ENCODE measurements at regions not wholly inside any gene's neighbourhood (a gene's known extent, or its start where the extent isn't known, plus 50 kb on each side); places are given as distances from the start of the nearest gene placed in this dataset.

DNA sequence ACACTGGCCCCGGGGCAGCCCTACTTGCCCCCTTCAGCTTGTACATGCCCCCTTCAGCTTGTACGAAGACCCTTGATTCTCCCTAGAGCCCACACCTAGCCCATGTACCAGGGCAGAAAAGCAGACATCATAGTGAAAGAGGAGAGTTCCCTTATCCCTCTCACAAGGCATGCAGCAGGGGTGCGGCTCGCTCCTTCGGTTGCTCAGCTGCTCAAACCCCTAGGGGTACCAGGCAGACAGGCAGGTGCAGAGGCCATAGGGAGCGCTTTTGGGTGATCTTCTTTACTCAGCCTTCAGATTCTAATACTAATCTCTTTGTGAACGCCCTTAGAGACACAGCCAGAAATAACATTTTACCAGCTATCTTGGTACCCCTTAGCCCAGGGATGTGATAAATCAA is 286.3 kb downstream of the NPIPA8 start:
- no peak overlapping the region for H3K27ac Mint-ChIP-seq
- H3K9me3 Mint-ChIP-seq, result no peaks in the 10 kb centered on the region
- peaks cover 9% of the 10 kb centered on the region for H3K27me3 Mint-ChIP-seq
- no peak overlapping the region for H3K4me3 Mint-ChIP-seq
- H3K36me3 Mint-ChIP-seq, result no peaks in the 10 kb centered on the region
- H3K4me1 Mint-ChIP-seq, result no peaks in the 10 kb centered on the region
- no peak for DNase-seq

DNA sequence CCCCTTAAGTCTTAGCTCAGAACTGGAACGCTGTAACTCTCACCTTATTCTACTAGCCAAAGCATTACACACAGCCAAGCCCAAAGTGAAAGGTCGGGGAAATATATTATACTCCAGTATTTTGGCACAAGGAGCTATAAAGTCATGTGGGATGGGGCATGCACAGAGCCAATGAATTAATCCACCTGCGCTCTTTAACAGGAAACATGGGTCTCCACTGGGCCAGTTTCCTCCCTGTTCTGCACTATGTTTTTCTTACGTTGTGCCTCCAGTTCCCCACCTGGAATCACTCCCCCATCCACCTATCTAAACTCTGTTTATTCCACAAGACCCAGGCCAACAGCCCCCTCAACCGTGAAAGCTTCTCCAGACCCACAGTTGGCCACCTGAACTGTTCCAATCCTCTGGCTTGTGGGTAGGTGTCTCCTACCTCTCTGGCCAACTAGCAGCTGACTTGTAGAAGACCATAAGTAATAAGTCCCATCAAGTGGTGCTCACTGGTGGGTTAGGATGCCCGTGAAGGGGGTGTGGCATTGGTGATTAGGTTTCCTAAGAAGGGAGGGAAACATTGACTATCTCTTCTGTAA is 286.9 kb downstream of the NPIPA8 start:
- no peak overlapping the region for H3K4me3 Mint-ChIP-seq
- DNase-seq, result no peak
- no peaks in the 10 kb centered on the region for H3K9me3 Mint-ChIP-seq
- H3K36me3 Mint-ChIP-seq, result no peaks in the 10 kb centered on the region
- H3K27me3 Mint-ChIP-seq, result peaks cover 11% of the 10 kb centered on the region
- no peak overlapping the region for H3K27ac Mint-ChIP-seq
- no peaks in the 10 kb centered on the region for H3K4me1 Mint-ChIP-seq

DNA sequence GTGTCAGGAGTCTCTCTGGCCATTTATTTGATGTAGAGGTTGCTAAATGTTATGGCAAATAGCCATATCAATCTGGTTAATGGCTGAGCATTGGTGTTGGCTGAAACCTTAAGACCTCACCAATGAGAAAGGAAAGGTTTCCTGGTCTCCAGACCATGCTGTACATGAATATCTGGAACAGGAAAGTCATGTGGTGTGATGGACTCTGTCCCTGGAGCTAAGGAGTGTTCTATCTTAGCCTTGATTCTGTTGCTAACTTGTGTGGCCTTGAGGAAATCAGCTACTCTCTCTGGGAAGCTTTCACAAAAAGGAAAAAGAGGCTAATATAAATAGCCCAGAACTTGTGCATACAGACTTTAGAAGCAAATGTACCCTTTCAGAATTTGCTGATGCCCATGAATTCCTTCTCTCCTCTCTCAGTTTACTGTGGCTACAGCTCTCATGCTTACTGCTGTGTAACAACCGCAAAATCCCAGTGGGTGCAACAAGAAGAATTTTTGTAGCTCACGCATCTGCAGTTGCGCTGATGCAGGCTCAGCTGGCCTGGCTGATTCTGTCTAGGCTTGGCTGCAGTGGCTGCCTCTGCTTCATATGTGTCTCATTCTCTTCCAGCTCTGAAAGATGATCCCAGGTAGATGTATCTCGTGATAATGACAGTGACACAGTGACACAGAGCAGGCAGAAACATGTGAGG is 287.5 kb downstream of the NPIPA8 start:
- peaks cover 18% of the 10 kb centered on the region for H3K27me3 Mint-ChIP-seq
- H3K4me3 Mint-ChIP-seq, result no peak overlapping the region
- DNase-seq, result no peak
- H3K27ac Mint-ChIP-seq, result no peak overlapping the region
- no peaks in the 10 kb centered on the region for H3K9me3 Mint-ChIP-seq
- H3K36me3 Mint-ChIP-seq, result no peaks in the 10 kb centered on the region
- H3K4me1 Mint-ChIP-seq, result no peaks in the 10 kb centered on the region

DNA sequence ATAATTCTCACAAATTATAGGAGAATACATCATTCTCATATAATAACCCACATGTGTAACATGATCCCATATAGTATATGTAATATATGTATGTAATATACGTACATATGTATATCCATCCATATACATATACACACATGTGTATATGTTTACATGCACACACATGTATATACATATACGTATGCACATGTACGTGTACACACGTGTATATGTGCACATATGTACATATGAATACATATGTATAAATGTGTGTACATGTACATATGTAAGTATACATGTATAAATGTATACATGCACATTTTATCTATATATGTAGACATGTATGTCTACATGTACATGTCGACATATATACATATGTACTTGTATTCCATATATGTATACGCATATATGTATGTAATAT is 288.8 kb downstream of the NPIPA8 start:
- H3K27ac Mint-ChIP-seq, result no peak overlapping the region
- DNase-seq, result no peak
- H3K9me3 Mint-ChIP-seq, result no peaks in the 10 kb centered on the region
- peaks cover 23% of the 10 kb centered on the region for H3K27me3 Mint-ChIP-seq
- no peaks in the 10 kb centered on the region for H3K36me3 Mint-ChIP-seq
- H3K4me3 Mint-ChIP-seq, result no peak overlapping the region
- H3K4me1 Mint-ChIP-seq, result no peaks in the 10 kb centered on the region

DNA sequence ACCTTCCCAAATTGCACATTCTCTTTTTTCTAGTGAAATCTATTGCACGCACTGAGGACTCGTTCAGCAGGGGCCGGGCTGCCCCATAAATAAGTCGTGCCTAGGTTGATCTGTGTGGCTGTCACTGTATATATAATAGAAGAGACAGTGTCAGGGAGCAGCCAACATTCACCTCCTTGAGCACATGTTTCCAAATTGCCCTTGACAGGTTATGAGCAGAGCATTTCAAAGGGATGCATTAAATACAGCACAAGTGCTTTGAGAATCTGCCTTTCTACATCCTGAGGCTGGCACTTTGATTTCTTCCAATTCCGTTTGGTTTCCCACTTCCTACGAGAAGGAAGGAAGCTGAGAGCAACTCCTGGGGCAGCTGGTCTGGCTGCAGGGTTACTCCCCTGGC is 291.2 kb downstream of the NPIPA8 start:
- Mint-ChIP-seq H3K36me3 (no peaks in the 10 kb centered on the region), H3K9me3 (no peaks in the 10 kb centered on the region), H3K4me3 (no peak overlapping the region), H3K27ac (no peak overlapping the region), H3K27me3 (peaks cover 19% of the 10 kb centered on the region), H3K4me1 (no peaks in the 10 kb centered on the region)
- DNase-seq, result no peak

DNA sequence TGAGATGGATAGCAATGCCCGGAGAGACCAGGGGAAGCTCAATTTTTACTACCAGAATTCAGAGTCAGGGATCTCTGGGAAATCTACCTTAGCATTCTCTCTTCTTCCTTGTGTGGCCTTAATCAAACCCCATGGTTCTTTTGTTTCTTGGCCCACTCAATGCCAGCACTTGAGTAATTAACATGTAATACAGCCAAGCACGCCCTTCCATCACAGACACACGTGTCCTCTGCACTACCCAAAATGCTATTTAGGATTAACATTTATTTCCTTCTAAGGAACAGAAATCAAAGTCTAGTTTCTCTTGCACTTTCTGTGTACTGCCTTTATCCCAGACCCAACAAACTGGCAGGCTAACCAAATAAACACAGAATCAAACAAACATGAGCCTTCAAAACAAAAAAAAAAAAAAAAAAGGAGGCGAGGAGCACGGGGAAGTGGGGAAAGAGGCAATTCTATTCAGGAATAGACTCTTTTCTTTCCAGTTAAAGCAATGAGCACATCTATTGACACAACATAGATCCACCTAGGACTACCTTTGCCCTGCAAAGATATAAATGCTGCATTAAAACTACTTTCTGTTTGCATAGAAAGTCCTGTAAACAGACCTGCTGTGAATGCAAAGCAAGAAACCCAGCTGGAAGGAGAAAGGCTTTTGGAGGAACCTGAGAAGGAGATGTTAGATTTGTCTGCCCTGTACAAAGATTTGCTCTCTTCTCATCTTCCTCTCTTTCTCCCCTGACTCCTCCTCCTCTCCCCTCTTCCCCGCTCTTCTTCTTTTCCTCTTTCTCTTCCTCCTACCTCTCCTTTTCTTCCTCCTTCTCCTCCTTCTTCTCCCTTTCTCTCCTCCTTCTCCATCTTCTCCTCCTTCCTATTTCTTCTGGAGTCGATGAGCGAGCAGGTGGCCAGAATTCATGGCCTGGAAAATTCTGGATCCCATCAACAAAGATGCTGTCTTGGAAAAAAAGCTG is 294.4 kb downstream of the NPIPA8 start:
- no peaks in the 10 kb centered on the region for H3K4me1 Mint-ChIP-seq
- no peaks in the 10 kb centered on the region for H3K9me3 Mint-ChIP-seq
- H3K4me3 Mint-ChIP-seq, result no peak overlapping the region
- H3K27me3 Mint-ChIP-seq, result peaks cover 19% of the 10 kb centered on the region
- no peak for DNase-seq
- H3K27ac Mint-ChIP-seq, result no peak overlapping the region
- H3K36me3 Mint-ChIP-seq, result no peaks in the 10 kb centered on the region

DNA sequence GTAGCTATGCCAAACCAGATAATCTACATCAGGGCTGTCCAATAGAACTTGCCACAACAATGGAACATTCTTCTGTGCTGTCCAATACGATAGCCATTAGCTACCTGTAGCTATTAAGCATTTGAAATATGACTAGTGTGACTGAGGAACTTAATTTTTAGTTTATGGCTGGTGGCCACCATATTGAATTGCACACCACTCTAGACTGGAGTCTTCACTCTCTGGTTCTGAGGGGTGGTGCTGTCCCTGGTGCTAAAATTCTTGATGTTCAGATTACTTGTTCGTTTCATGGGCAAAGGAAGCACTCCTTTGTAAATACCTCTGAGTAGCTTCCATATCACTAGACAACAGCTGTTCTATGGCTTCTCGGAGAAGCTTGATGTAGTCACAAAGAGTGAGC is 296.6 kb downstream of the NPIPA8 start:
- Mint-ChIP-seq H3K4me3 (no peak overlapping the region), H3K27me3 (peaks cover 16% of the 10 kb centered on the region), H3K36me3 (no peaks in the 10 kb centered on the region), H3K4me1 (no peaks in the 10 kb centered on the region), H3K9me3 (no peaks in the 10 kb centered on the region), H3K27ac (no peak overlapping the region)
- DNase-seq, result no peak

DNA sequence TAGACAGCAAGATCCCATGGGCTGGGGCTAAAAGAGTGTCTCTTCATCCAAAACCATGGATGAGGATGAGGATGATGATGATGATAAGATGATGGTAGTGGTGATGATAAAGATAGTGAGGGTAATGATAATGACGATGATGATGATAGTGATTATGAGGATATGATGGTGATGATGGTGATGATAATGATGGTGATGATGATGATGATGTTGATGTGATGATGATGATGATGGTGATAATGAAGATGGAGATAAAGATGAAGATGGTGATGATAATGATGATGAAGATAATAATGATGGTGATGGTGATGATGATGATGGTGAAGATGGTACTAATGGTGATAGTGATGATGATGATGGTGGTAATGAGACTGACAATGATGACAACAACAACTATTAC is 299.5 kb downstream of the NPIPA8 start:
- H3K27me3 Mint-ChIP-seq, result peaks cover 3% of the 10 kb centered on the region
- no peak overlapping the region for H3K4me3 Mint-ChIP-seq
- no peak for DNase-seq
- no peaks in the 10 kb centered on the region for H3K9me3 Mint-ChIP-seq
- H3K27ac Mint-ChIP-seq, result no peak overlapping the region
- H3K36me3 Mint-ChIP-seq, result no peaks in the 10 kb centered on the region
- no peaks in the 10 kb centered on the region for H3K4me1 Mint-ChIP-seq

DNA sequence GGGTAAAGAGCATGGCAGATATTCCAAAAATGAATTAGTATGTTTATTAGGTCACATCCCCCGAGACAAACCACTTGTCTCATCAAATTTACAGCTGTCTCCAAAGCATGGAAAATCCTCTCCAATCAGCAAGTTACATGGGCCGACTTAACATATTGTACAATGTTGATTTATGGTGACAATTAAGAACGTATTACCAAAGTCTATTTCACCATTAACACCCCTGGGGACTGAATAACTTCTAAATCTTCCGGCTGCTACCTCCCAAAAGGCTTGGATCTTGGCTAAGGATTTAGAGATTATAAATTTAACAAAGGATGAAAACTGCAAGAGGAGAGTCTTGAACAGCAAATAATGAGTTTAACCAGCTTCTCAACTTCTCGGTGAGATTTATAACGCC is 311.9 kb downstream of the NPIPA8 start:
- H3K9me3 Mint-ChIP-seq, result no peaks in the 10 kb centered on the region
- no peak overlapping the region for H3K4me3 Mint-ChIP-seq
- H3K27ac Mint-ChIP-seq, result no peak overlapping the region
- no peaks in the 10 kb centered on the region for H3K4me1 Mint-ChIP-seq
- no peaks in the 10 kb centered on the region for H3K36me3 Mint-ChIP-seq
- H3K27me3 Mint-ChIP-seq, result peaks cover 13% of the 10 kb centered on the region
- no peak for DNase-seq

DNA sequence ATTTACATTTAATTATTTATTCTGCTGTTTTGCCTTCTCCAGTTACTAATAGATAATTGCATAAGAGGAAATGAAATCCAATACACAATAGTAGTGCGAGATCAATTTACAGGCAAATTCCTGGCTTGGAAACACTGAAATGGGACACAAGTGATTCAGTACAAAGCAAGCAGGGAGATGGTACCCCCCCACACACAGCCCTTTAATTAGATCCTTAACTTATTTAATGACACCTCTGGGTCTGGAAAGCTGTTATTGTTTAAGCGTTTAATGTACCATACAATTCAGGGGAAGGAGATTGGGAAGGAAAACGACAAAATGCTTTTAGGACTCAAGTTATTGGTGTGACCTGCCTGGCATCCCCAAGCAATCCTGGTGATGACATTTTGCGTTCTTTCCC is 318.2 kb downstream of the NPIPA8 start:
- no peak overlapping the region for H3K4me3 Mint-ChIP-seq
- H3K27ac Mint-ChIP-seq, result no peak overlapping the region
- no peaks in the 10 kb centered on the region for H3K4me1 Mint-ChIP-seq
- no peaks in the 10 kb centered on the region for H3K36me3 Mint-ChIP-seq
- H3K27me3 Mint-ChIP-seq, result peaks cover 7% of the 10 kb centered on the region
- no peak for DNase-seq
- H3K9me3 Mint-ChIP-seq, result no peaks in the 10 kb centered on the region

DNA sequence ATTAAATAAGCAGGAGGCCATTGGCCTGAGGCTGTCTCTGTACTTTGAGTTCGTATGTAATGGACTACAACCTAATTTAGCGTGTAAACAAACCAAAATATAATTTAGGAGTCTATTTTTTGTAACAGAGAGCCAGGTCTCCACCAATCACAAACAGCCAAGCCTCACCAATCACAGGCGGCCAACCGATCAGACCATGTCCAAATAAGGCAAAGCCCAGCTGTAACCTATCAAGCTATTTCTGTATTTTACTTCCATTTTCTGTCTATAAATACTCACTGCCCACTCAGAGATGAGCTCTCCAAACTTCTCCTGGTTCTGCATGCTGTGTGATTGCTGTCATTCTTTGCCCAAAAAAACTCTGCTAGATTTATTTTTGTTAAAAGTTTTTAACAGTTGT is 322.7 kb downstream of the NPIPA8 start:
- DNase-seq, result no peak
- H3K9me3 Mint-ChIP-seq, result no peaks in the 10 kb centered on the region
- no peak overlapping the region for H3K27ac Mint-ChIP-seq
- peaks cover 11% of the 10 kb centered on the region for H3K27me3 Mint-ChIP-seq
- H3K36me3 Mint-ChIP-seq, result no peaks in the 10 kb centered on the region
- no peaks in the 10 kb centered on the region for H3K4me1 Mint-ChIP-seq
- no peak overlapping the region for H3K4me3 Mint-ChIP-seq

DNA sequence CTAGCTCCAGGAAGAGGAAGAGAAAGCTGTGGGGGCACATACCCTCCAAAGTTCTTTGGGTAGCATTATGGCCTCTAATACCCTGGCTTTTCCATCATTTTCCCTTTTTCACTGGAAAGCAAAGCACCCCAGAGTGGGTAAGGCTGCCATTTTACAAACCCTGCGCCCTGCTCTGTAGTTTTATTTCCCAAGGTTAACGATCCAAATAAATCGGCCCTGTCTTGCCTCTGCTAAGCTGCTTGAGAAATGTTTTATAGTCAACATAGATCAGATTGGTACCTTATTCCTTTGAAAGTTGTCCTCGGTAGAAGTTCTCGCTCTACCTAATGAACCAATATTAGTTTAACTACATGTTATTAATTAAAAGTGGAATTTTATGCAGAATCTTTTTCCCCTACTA is 328.2 kb downstream of the NPIPA8 start:
- Mint-ChIP-seq H3K27me3 (peaks cover 7% of the 10 kb centered on the region), H3K27ac (no peak overlapping the region)

DNA sequence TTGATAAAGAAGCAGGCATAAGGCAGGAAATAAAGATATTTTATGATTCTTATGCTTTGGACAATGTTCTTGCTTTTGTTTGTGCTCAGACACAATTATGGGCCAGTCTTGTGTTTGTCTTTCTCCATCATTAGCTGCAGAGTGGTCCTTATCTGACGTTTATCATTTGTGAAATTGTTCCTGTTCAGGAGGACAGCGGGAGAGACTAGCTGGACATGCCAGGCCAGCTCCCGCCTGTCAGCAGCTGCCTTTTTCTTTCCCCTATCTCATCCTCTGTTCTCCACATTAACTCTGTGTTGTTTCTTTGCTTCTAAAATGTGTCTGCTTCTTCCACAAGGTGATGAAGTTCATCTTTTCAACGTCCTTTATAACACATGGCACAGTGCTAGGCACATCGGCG is 333.5 kb downstream of the NPIPA8 start:
- H3K27me3 Mint-ChIP-seq, result peaks cover 12% of the 10 kb centered on the region
- no peak for DNase-seq
- peaks cover 3% of the 10 kb centered on the region for H3K9me3 Mint-ChIP-seq
- H3K36me3 Mint-ChIP-seq, result no peaks in the 10 kb centered on the region
- H3K4me1 Mint-ChIP-seq, result no peaks in the 10 kb centered on the region
- no peak overlapping the region for H3K27ac Mint-ChIP-seq
- H3K4me3 Mint-ChIP-seq, result no peak overlapping the region

More for the DNA sequence above, 328.2 kb downstream of the NPIPA8 start:
- H3K9me3 Mint-ChIP-seq, result no peaks in the 10 kb centered on the region
- no peaks in the 10 kb centered on the region for H3K4me1 Mint-ChIP-seq
- H3K36me3 Mint-ChIP-seq, result no peaks in the 10 kb centered on the region
- H3K4me3 Mint-ChIP-seq, result no peak overlapping the region
- no peak for DNase-seq

DNA sequence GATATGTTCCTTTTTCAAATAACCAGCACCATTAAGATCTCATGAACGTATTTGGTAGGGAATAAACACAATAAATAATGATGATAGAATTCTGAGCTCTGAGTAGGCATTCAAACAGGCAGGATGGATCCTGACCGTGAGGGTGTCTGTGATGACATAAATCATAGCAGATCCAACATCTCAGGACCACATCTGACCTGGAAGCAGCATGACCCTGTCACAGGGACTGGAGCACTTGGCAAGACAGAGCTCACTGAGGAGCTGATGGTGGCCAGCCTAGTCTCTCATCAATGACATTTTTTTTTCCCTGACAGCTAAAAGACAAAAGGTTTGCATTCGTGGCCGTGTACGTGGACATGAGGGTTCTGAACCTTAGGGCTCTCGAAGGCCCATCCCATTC is 337.5 kb downstream of the NPIPA8 start:
- H3K36me3 Mint-ChIP-seq, result no peaks in the 10 kb centered on the region
- no peak for DNase-seq
- H3K4me1 Mint-ChIP-seq, result no peaks in the 10 kb centered on the region
- H3K4me3 Mint-ChIP-seq, result no peak overlapping the region
- H3K9me3 Mint-ChIP-seq, result peaks cover 3% of the 10 kb centered on the region
- H3K27me3 Mint-ChIP-seq, result peaks cover 14% of the 10 kb centered on the region
- no peak overlapping the region for H3K27ac Mint-ChIP-seq

DNA sequence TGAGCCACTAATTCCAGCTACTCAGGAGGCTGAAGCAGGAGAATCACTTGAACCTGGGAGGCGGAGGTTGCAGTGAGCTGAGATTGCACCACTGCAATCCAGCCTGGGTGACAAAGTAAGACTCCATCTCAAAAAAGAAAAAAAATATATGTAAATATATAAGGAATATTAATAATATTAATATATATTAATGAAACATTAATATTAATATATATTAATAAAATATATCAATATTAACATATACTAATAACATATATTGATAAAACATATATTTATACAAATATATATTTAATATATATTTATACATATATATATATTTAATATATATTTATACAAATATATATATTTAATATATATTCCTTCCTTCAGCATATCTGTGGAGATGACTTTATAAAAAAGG is 338.0 kb downstream of the NPIPA8 start:
- DNase-seq, result no peak
- H3K4me1 Mint-ChIP-seq, result no peaks in the 10 kb centered on the region
- peaks cover 3% of the 10 kb centered on the region for H3K9me3 Mint-ChIP-seq
- H3K4me3 Mint-ChIP-seq, result no peak overlapping the region
- H3K27ac Mint-ChIP-seq, result no peak overlapping the region
- H3K27me3 Mint-ChIP-seq, result peaks cover 14% of the 10 kb centered on the region
- no peaks in the 10 kb centered on the region for H3K36me3 Mint-ChIP-seq
